ENCODE measurements at regions not wholly inside any gene's neighbourhood (a gene's known extent, or its start where the extent isn't known, plus 50 kb on each side); places are given as distances from the start of the nearest gene placed in this dataset.
"Not testable (repeated sequence)": the region's sequence is repeated elsewhere in the genome, so short reads cannot be mapped to it uniquely, and the experiment has no call there.

GRCh38 chr9:82764061-82764668 lies 298.8 kb downstream of the RASEF start:
- intact Hi-C loops (cut with micrococcal nuclease) = no loop called here
- H3K4me1 Mint-ChIP-seq (ENCODE audit: low read depth) = no peaks in the 10 kb centered on the region
- H3K27me3 Mint-ChIP-seq (ENCODE audit: low read depth) = no peaks in the 10 kb centered on the region
- no peaks in the 10 kb centered on the region for H3K36me3 Mint-ChIP-seq (ENCODE audit: low read depth)
- CTCF ChIA-PET = no interaction called here
- H3K4me3 Mint-ChIP-seq = no peak overlapping the region
- H3K27ac Mint-ChIP-seq = no peak overlapping the region
- H3K9me3 Mint-ChIP-seq = peaks cover 2% of the 10 kb centered on the region
- DNase-seq = no peak

GRCh38 chr9:82774707-82775231 lies 288.2 kb downstream of the RASEF start:
- CTCF ChIA-PET; H3K4me1 Mint-ChIP-seq (ENCODE audit: low read depth); H3K4me3 Mint-ChIP-seq; H3K27ac Mint-ChIP-seq; H3K9me3 Mint-ChIP-seq; intact Hi-C loops (cut with micrococcal nuclease); DNase-seq; H3K27me3 Mint-ChIP-seq (ENCODE audit: low read depth); H3K36me3 Mint-ChIP-seq (ENCODE audit: low read depth): not testable (repeated sequence)

GRCh38 chr9:82776508-82776907 lies 286.4 kb downstream of the RASEF start:
- peaks cover 4% of the 10 kb centered on the region for H3K27me3 Mint-ChIP-seq (ENCODE audit: low read depth)
- no peak for DNase-seq
- CTCF ChIA-PET = no interaction called here
- H3K4me3 Mint-ChIP-seq = no peak overlapping the region
- intact Hi-C loops (cut with micrococcal nuclease) = no loop called here
- no peaks in the 10 kb centered on the region for H3K4me1 Mint-ChIP-seq (ENCODE audit: low read depth)
- H3K9me3 Mint-ChIP-seq = peaks cover 1% of the 10 kb centered on the region
- no peaks in the 10 kb centered on the region for H3K36me3 Mint-ChIP-seq (ENCODE audit: low read depth)
- no peak overlapping the region for H3K27ac Mint-ChIP-seq

- peaks cover 1% of the 10 kb centered on the region for H3K9me3 Mint-ChIP-seq
- H3K4me3 Mint-ChIP-seq = no peak overlapping the region
- H3K27me3 Mint-ChIP-seq (ENCODE audit: low read depth) = peaks cover 4% of the 10 kb centered on the region
- H3K4me1 Mint-ChIP-seq (ENCODE audit: low read depth) = no peaks in the 10 kb centered on the region
- CTCF ChIA-PET = no interaction called here
- no peaks in the 10 kb centered on the region for H3K36me3 Mint-ChIP-seq (ENCODE audit: low read depth)
- intact Hi-C loops (cut with micrococcal nuclease) = no loop called here
- no peak overlapping the region for H3K27ac Mint-ChIP-seq
- no peak for DNase-seq
Measured at GRCh38 chr9:82777366-82777765, 285.6 kb downstream of the RASEF start.

- H3K27me3 Mint-ChIP-seq (ENCODE audit: low read depth); H3K4me1 Mint-ChIP-seq (ENCODE audit: low read depth); H3K27ac Mint-ChIP-seq; CTCF ChIA-PET; intact Hi-C loops (cut with micrococcal nuclease); H3K9me3 Mint-ChIP-seq; H3K4me3 Mint-ChIP-seq; DNase-seq; H3K36me3 Mint-ChIP-seq (ENCODE audit: low read depth): not testable (repeated sequence)
Measured at GRCh38 chr9:82778923-82779322, 284.0 kb downstream of the RASEF start.

- H3K4me3 Mint-ChIP-seq = no peak overlapping the region
- H3K27me3 Mint-ChIP-seq (ENCODE audit: low read depth) = peaks cover 4% of the 10 kb centered on the region
- intact Hi-C loops (cut with micrococcal nuclease) = no loop called here
- no peak for DNase-seq
- peaks cover 4% of the 10 kb centered on the region for H3K9me3 Mint-ChIP-seq
- no peak overlapping the region for H3K27ac Mint-ChIP-seq
- CTCF ChIA-PET = no interaction called here
- H3K36me3 Mint-ChIP-seq (ENCODE audit: low read depth) = no peaks in the 10 kb centered on the region
- no peaks in the 10 kb centered on the region for H3K4me1 Mint-ChIP-seq (ENCODE audit: low read depth)
Measured at GRCh38 chr9:82780017-82780416, 282.9 kb downstream of the RASEF start.

GRCh38 chr9:82781921-82782392 lies 281.0 kb downstream of the RASEF start:
- no peak overlapping the region for H3K4me3 Mint-ChIP-seq

GRCh38 chr9:82783045-82783444 lies 279.9 kb downstream of the RASEF start:
- CTCF ChIA-PET = no interaction called here
- intact Hi-C loops (cut with micrococcal nuclease) = no loop called here
- H3K27me3 Mint-ChIP-seq (ENCODE audit: low read depth) = no peaks in the 10 kb centered on the region
- no peaks in the 10 kb centered on the region for H3K36me3 Mint-ChIP-seq (ENCODE audit: low read depth)
- no peak overlapping the region for H3K27ac Mint-ChIP-seq
- DNase-seq = no peak
- H3K4me3 Mint-ChIP-seq = no peak overlapping the region
- H3K9me3 Mint-ChIP-seq = peaks cover 4% of the 10 kb centered on the region
- no peaks in the 10 kb centered on the region for H3K4me1 Mint-ChIP-seq (ENCODE audit: low read depth)

More at GRCh38 chr9:82781921-82782392, 281.0 kb downstream of the RASEF start:
- no peaks in the 10 kb centered on the region for H3K4me1 Mint-ChIP-seq (ENCODE audit: low read depth)
- no peaks in the 10 kb centered on the region for H3K36me3 Mint-ChIP-seq (ENCODE audit: low read depth)
- H3K27me3 Mint-ChIP-seq (ENCODE audit: low read depth) = no peaks in the 10 kb centered on the region
- DNase-seq = no peak
- no peak overlapping the region for H3K27ac Mint-ChIP-seq
- CTCF ChIA-PET = no interaction called here
- H3K9me3 Mint-ChIP-seq = peaks cover 4% of the 10 kb centered on the region
- intact Hi-C loops (cut with micrococcal nuclease) = no loop called here

- intact Hi-C loops (cut with micrococcal nuclease) = no loop called here
- H3K9me3 Mint-ChIP-seq = peaks cover 9% of the 10 kb centered on the region
- no peak for DNase-seq
- no peaks in the 10 kb centered on the region for H3K36me3 Mint-ChIP-seq (ENCODE audit: low read depth)
- no peaks in the 10 kb centered on the region for H3K4me1 Mint-ChIP-seq (ENCODE audit: low read depth)
- no peak overlapping the region for H3K27ac Mint-ChIP-seq
- H3K27me3 Mint-ChIP-seq (ENCODE audit: low read depth) = no peaks in the 10 kb centered on the region
- H3K4me3 Mint-ChIP-seq = no peak overlapping the region
- CTCF ChIA-PET = no interaction called here
Measured at GRCh38 chr9:82784589-82784988, 278.4 kb downstream of the RASEF start.

- H3K27me3 Mint-ChIP-seq (ENCODE audit: low read depth) = no peaks in the 10 kb centered on the region
- no peak for DNase-seq
- no peaks in the 10 kb centered on the region for H3K4me1 Mint-ChIP-seq (ENCODE audit: low read depth)
- no peak overlapping the region for H3K27ac Mint-ChIP-seq
- no peaks in the 10 kb centered on the region for H3K36me3 Mint-ChIP-seq (ENCODE audit: low read depth)
- H3K4me3 Mint-ChIP-seq = no peak overlapping the region
- H3K9me3 Mint-ChIP-seq = peaks cover 5% of the 10 kb centered on the region
- CTCF ChIA-PET = no interaction called here
- intact Hi-C loops (cut with micrococcal nuclease) = no loop called here
Measured at GRCh38 chr9:82789155-82789824, 273.7 kb downstream of the RASEF start.

- CTCF ChIA-PET = no interaction called here
- Mint-ChIP-seq H3K4me1 (ENCODE audit: low read depth) (no peaks in the 10 kb centered on the region), H3K4me3 (no peak overlapping the region), H3K36me3 (ENCODE audit: low read depth) (no peaks in the 10 kb centered on the region), H3K27me3 (ENCODE audit: low read depth) (no peaks in the 10 kb centered on the region), H3K27ac (no peak overlapping the region), H3K9me3 (peaks cover 5% of the 10 kb centered on the region)
- intact Hi-C loops (cut with micrococcal nuclease) = no loop called here
- DNase-seq = no peak
Measured at GRCh38 chr9:82790875-82791274, 272.1 kb downstream of the RASEF start.

- no peak overlapping the region for H3K4me3 Mint-ChIP-seq
- no peak overlapping the region for H3K27ac Mint-ChIP-seq
- no peak for DNase-seq
- intact Hi-C loops (cut with micrococcal nuclease) = no loop called here
- H3K36me3 Mint-ChIP-seq (ENCODE audit: low read depth) = no peaks in the 10 kb centered on the region
- peaks cover 5% of the 10 kb centered on the region for H3K9me3 Mint-ChIP-seq
- CTCF ChIA-PET = no interaction called here
- H3K4me1 Mint-ChIP-seq (ENCODE audit: low read depth) = no peaks in the 10 kb centered on the region
- H3K27me3 Mint-ChIP-seq (ENCODE audit: low read depth) = no peaks in the 10 kb centered on the region
Measured at GRCh38 chr9:82791692-82792091, 271.2 kb downstream of the RASEF start.

- Mint-ChIP-seq H3K27ac (no peak overlapping the region), H3K36me3 (ENCODE audit: low read depth) (no peaks in the 10 kb centered on the region), H3K4me3 (no peak overlapping the region), H3K27me3 (ENCODE audit: low read depth) (no peaks in the 10 kb centered on the region), H3K9me3 (no peaks in the 10 kb centered on the region), H3K4me1 (ENCODE audit: low read depth) (no peaks in the 10 kb centered on the region)
- DNase-seq = no peak
- CTCF ChIA-PET = no interaction called here
- intact Hi-C loops (cut with micrococcal nuclease) = no loop called here
Measured at GRCh38 chr9:82797534-82797933, 265.4 kb downstream of the RASEF start.
